Activated naive CD8-positive, alpha-beta T cell treated with anti-CD3 and anti-CD28 coated beads, Interleukin-2, amount 10 ng/mL, durations not matched to agents 7 days and 5 days (primary cell): ENCODE measurements at regions not wholly inside any gene's neighbourhood (a gene's known extent, or its start where the extent isn't known, plus 50 kb on each side); places are given as distances from the start of the nearest gene placed in this dataset.

Experiments
- ATAC-seq: fragments of 150-1000 bp; cut with Tn5 transposase; one replicate; pipeline ENCODE4 v1.10.0; 2021; ENCODE audit warnings: low read depth, moderate library complexity
- POLR2A ChIA-PET: fragments of 350-600 bp; sonication (Branson Sonifier 250); formaldehyde crosslinking; loops from one replicate; lab custom pipeline; 2021; ENCODE audit warnings: antibody characterized with exemption; lab: Charles Lee
- DNase-seq: peaks from one replicate; pipeline ENCODE4 v3.0.0; 2021
- H3K27ac Mint-ChIP-seq: one replicate; pipeline ENCODE4 v1.8.0; 2022; ENCODE audit warnings: mild to moderate bottlenecking, mixed read lengths
- H3K27me3 Mint-ChIP-seq: one replicate; pipeline ENCODE4 v1.8.0; 2022; ENCODE audit warnings: mild to moderate bottlenecking, moderate library complexity, mixed read lengths
- H3K36me3 Mint-ChIP-seq: one replicate; pipeline ENCODE4 v1.8.0; 2021; ENCODE audit warnings: mild to moderate bottlenecking, mixed read lengths
- H3K4me1 Mint-ChIP-seq: one replicate; pipeline ENCODE4 v1.8.0; 2021; ENCODE audit warnings: mixed read lengths
- H3K4me3 Mint-ChIP-seq: one replicate; pipeline ENCODE4 v1.8.0; 2022; ENCODE audit warnings: mild to moderate bottlenecking, moderate library complexity, mixed read lengths
- H3K9me3 Mint-ChIP-seq: one replicate; pipeline ENCODE4 v1.8.0; 2021; ENCODE audit warnings: mixed read lengths

DNA sequence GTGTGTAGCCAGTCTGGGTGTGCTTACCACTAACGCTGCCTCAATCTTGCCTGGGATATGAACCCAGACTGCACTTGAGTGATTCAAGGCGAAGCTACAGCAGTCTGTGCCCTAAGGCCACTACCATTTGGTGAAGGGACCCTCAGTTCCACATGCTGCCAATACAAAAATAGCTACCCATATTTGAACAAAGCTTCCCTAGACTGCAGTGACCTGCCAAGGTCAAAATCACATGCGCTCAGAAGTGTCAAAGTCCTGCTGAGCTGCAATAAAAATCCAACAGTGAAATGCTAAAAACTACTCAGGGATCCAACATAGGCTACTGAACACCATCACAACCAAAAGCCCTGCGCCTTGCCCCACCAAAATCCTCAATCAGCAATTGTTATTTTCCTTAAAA is 472.3 kb upstream of the VSTM2A start:
- ATAC-seq (no peak), DNase-seq (no peak)
- POLR2A ChIA-PET, result no interaction called here
- Mint-ChIP-seq H3K27ac (no peak overlapping the region), H3K36me3 (no peaks in the 10 kb centered on the region), H3K9me3 (peaks cover 7% of the 10 kb centered on the region), H3K4me3 (no peak overlapping the region), H3K27me3 (no peaks in the 10 kb centered on the region), H3K4me1 (no peaks in the 10 kb centered on the region)

DNA sequence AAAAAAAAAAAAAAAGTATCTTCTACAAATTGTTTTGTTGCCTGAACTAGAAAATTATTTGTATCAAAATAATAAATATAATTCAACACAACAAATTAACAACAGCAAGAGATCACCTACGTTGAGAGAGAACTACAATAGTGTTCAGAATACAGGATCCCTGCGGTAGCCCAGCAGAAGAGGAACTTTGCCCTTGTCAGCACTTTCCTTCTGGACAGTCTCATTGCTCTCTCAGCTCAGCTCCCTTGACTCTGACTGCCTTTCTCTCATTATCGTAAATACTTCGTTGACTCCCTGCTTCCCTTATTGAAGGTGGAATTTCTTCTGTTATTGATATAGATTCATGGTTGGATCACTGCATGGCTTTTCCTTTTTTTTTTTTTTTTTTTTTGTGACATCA is 469.5 kb upstream of the VSTM2A start:
- H3K27me3 Mint-ChIP-seq, result no peaks in the 10 kb centered on the region
- ATAC-seq (no peak), DNase-seq (no peak)
- no peaks in the 10 kb centered on the region for H3K4me1 Mint-ChIP-seq
- no peak overlapping the region for H3K27ac Mint-ChIP-seq
- H3K9me3 Mint-ChIP-seq, result peaks cover 4% of the 10 kb centered on the region
- H3K36me3 Mint-ChIP-seq, result no peaks in the 10 kb centered on the region
- POLR2A ChIA-PET, result no interaction called here
- no peak overlapping the region for H3K4me3 Mint-ChIP-seq

DNA sequence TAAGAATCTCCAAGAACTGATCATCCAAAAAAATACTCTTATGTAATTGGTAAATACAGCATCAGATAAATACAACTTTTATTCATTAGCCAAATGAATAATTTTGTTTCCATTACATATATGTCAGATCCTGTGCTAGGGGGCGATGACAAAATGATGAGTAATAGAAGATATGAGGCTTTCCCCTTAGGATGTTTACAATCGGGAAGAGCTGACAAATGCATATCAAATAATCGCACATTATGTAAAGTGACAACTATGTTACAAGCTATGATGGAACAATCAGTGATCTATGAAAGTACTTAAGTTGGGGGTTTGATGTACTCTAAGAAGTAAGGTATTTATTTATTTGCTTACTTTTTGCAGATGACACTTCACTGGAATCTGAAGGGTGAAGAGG is 465.6 kb upstream of the VSTM2A start:
- ATAC-seq (no peak), DNase-seq (no peak)
- Mint-ChIP-seq H3K27ac (no peak overlapping the region), H3K4me1 (no peaks in the 10 kb centered on the region), H3K9me3 (peaks cover 3% of the 10 kb centered on the region), H3K36me3 (no peaks in the 10 kb centered on the region), H3K27me3 (no peaks in the 10 kb centered on the region), H3K4me3 (no peak overlapping the region)
- POLR2A ChIA-PET, result no interaction called here

DNA sequence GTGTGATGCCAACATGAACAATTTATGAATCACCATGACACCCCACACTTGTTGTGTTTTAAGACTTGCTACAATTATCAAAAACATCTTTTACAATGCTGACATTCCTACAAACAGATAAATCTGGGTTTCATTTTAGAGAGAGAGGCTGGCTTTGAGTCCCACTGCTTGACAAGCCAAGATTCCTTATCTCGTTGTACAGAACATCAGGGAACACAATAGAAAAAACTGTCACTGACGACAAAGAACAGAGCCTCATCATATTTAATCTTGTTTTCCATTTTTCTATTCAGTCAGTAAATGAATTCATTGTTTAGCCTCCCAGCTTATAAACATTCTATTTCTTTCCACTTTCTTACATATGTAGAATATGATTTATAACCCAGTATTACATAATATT is 461.6 kb upstream of the VSTM2A start:
- peaks cover 2% of the 10 kb centered on the region for H3K9me3 Mint-ChIP-seq
- H3K27ac Mint-ChIP-seq, result no peak overlapping the region
- H3K4me1 Mint-ChIP-seq, result no peaks in the 10 kb centered on the region
- H3K4me3 Mint-ChIP-seq, result no peak overlapping the region
- DNase-seq, result no peak
- no peak for ATAC-seq
- no peaks in the 10 kb centered on the region for H3K36me3 Mint-ChIP-seq
- POLR2A ChIA-PET, result no interaction called here
- no peaks in the 10 kb centered on the region for H3K27me3 Mint-ChIP-seq

DNA sequence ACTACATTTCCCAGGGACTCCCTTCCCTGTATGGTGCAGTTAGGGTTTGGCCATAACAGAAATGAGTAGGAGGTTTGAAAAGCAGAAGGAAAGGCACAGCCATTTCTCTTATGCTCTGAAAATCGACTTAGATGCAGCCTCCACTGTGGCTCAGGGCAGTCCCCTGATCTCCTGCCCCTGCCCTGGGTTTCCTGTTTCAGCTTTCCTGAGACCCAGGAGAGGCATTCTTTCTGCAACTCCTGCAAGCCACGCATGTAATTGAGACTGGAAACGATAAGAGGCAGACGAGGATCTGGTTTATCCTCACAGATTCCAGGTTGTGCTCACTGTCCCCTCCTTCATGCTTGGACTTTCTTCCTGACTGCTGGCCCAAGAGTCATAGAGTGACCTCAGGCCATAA is 461.2 kb upstream of the VSTM2A start:
- Mint-ChIP-seq H3K9me3 (peaks cover 2% of the 10 kb centered on the region), H3K4me3 (no peak overlapping the region), H3K27ac (no peak overlapping the region), H3K36me3 (no peaks in the 10 kb centered on the region), H3K4me1 (no peaks in the 10 kb centered on the region), H3K27me3 (no peaks in the 10 kb centered on the region)
- DNase-seq (no peak), ATAC-seq (no peak)
- POLR2A ChIA-PET, result no interaction called here

DNA sequence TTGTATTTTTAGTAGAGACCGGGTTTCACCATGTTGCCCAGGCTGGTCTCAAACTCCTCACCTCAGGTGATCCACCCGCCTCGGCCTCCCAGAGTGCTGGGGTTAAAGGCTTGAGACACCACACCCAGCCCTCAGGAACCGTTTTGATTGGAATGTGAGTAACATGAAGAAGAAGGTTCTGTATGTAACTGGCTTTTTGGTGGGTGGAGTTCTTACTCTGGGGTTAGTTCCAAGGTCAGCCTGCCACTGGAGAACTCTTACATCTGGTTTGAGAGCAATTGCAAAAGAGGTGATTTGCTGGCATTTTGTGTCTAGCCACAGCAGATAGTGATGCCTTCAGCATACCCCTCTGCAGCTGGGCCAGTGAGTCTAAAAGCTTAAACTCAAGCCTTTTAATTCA is 457.8 kb upstream of the VSTM2A start:
- Mint-ChIP-seq H3K9me3 (peaks cover 2% of the 10 kb centered on the region), H3K27me3 (no peaks in the 10 kb centered on the region), H3K4me3 (no peak overlapping the region), H3K36me3 (no peaks in the 10 kb centered on the region), H3K27ac (no peak overlapping the region), H3K4me1 (no peaks in the 10 kb centered on the region)
- POLR2A ChIA-PET, result no interaction called here
- no peak for ATAC-seq
- DNase-seq, result no peak

- H3K4me1 Mint-ChIP-seq, result no peaks in the 10 kb centered on the region
- ATAC-seq (no peak), DNase-seq (no peak)
- POLR2A ChIA-PET, result no interaction called here
- no peaks in the 10 kb centered on the region for H3K27me3 Mint-ChIP-seq
- H3K4me3 Mint-ChIP-seq, result no peak overlapping the region
- no peaks in the 10 kb centered on the region for H3K9me3 Mint-ChIP-seq
- no peaks in the 10 kb centered on the region for H3K36me3 Mint-ChIP-seq
- no peak overlapping the region for H3K27ac Mint-ChIP-seq
Measured at GRCh38 chr7:54090652-54091213, 451.4 kb upstream of the VSTM2A start.

DNA sequence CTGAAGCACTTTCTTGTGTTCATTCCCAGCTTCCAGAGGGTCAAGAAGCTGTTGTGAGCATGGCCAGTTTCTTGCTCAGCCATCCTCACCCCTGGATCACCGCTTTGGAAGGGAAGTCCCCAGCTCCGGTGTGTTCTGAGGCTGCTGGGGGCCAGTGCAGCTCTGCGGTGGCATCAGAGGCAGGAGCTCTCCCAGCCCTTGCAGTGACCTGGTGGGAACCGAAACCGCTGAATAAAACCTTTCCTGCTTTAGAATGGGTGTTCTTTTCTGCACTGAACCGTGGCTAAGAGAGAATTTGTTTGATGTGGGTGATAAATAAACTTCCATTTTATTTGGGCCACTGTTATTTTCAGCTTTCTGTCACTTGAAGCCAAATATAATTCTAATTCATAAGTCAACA is 450.9 kb upstream of the VSTM2A start:
- no peaks in the 10 kb centered on the region for H3K9me3 Mint-ChIP-seq
- POLR2A ChIA-PET, result no interaction called here

GRCh38 chr7:54097886-54098285 is 444.3 kb upstream of the VSTM2A start:
- Mint-ChIP-seq H3K27ac (no peak overlapping the region), H3K27me3 (no peaks in the 10 kb centered on the region), H3K36me3 (no peaks in the 10 kb centered on the region), H3K9me3 (peaks cover 2% of the 10 kb centered on the region), H3K4me3 (no peak overlapping the region), H3K4me1 (no peaks in the 10 kb centered on the region)
- POLR2A ChIA-PET, result no interaction called here
- DNase-seq, result no peak
- no peak for ATAC-seq

More for the DNA sequence above, 450.9 kb upstream of the VSTM2A start:
- H3K4me3 Mint-ChIP-seq, result no peak overlapping the region
- no peaks in the 10 kb centered on the region for H3K27me3 Mint-ChIP-seq
- DNase-seq (no peak), ATAC-seq (no peak)
- no peak overlapping the region for H3K27ac Mint-ChIP-seq
- no peaks in the 10 kb centered on the region for H3K4me1 Mint-ChIP-seq
- H3K36me3 Mint-ChIP-seq, result no peaks in the 10 kb centered on the region

DNA sequence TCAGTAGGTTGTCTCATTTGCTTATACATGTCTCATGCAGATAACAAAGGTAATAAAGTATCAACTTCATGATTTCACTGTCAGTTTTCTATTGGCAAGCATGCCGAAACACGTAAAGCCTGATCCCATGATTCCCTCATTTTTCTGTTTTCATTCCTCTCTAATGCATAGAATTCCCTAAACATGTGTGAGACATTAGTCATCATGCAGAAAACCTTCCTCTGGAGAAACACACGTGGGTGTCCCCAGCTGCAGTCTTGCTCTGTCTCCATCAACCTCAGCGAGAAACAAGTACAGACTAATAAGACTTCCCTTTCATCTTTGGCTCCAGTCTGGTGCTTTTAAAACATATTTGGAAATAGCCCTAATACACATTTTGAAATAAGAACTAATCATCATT is 432.7 kb upstream of the VSTM2A start:
- H3K36me3 Mint-ChIP-seq, result no peaks in the 10 kb centered on the region
- H3K4me3 Mint-ChIP-seq, result no peak overlapping the region
- ATAC-seq (no peak), DNase-seq (no peak)
- H3K9me3 Mint-ChIP-seq, result peaks cover 1% of the 10 kb centered on the region
- POLR2A ChIA-PET, result no interaction called here
- no peak overlapping the region for H3K27ac Mint-ChIP-seq
- H3K4me1 Mint-ChIP-seq, result no peaks in the 10 kb centered on the region
- H3K27me3 Mint-ChIP-seq, result no peaks in the 10 kb centered on the region

DNA sequence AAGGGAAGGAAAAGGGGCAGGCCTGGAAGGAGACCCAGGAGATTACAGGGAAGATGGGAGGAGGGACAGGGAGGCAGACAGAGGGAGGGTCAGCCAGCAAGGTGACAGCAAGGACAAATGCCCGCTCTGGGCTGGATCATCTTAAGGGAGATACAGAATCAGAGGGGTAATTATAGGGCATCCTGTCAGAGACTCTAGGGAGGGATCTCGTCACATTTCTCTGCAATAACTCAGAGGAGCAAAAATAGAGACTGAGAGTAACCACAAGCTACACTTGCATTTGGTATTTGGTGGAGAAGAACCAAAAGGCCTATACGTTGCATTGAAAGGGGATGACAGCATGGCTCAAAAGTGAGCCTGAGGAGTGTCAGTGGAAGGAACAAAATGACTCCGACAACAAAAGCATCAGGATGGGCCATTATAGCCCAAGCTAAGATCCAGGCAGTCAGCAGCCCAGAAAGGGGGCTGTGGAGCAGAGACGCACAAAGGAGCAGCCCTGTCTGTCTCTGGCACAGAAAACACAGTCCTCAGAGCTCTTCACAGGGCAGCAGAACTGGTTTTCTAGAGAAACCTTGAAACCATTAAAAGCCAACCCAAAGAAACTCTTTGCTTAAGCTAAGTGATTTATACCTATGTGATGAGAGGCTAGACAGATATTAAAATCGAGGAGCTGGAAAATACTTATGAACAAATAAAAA is 430.2 kb upstream of the VSTM2A start:
- no peak for ATAC-seq
- peaks cover 1% of the 10 kb centered on the region for H3K9me3 Mint-ChIP-seq
- no peak for DNase-seq
- no peaks in the 10 kb centered on the region for H3K36me3 Mint-ChIP-seq
- POLR2A ChIA-PET, result no interaction called here
- no peak overlapping the region for H3K27ac Mint-ChIP-seq
- no peaks in the 10 kb centered on the region for H3K27me3 Mint-ChIP-seq
- H3K4me1 Mint-ChIP-seq, result no peaks in the 10 kb centered on the region
- no peak overlapping the region for H3K4me3 Mint-ChIP-seq

- POLR2A ChIA-PET, result no interaction called here
- H3K4me1 Mint-ChIP-seq, result no peaks in the 10 kb centered on the region
- peaks cover 5% of the 10 kb centered on the region for H3K9me3 Mint-ChIP-seq
- H3K4me3 Mint-ChIP-seq, result no peak overlapping the region
- H3K27me3 Mint-ChIP-seq, result no peaks in the 10 kb centered on the region
- no peak for ATAC-seq
- H3K27ac Mint-ChIP-seq, result no peak overlapping the region
- no peaks in the 10 kb centered on the region for H3K36me3 Mint-ChIP-seq
- DNase-seq, result no peak
Measured at GRCh38 chr7:54112567-54112966, 429.6 kb upstream of the VSTM2A start.

GRCh38 chr7:54115028-54115763 is 427.0 kb upstream of the VSTM2A start:
- no peak overlapping the region for H3K27ac Mint-ChIP-seq

DNA sequence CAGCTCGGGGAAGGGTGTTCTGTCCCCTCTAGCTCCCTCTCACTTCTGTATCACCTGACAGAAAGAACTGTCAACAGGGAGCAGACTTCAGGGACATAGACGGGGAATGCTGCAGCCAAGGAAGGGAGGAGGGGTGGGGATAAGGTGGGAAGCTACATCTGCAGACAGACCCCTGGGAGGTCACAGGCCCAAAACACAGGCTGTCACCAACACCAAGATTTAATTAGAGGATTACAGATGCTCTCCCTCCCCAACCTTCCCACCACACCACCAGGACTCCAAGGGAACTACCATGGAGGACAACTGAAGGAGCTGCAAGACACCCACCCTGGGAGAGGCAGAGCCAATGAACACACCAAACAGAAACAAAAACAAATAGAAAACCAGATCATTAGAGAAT is 425.2 kb upstream of the VSTM2A start:
- H3K4me3 Mint-ChIP-seq, result no peak overlapping the region
- H3K36me3 Mint-ChIP-seq, result no peaks in the 10 kb centered on the region
- no peaks in the 10 kb centered on the region for H3K4me1 Mint-ChIP-seq
- H3K9me3 Mint-ChIP-seq, result peaks cover 4% of the 10 kb centered on the region
- ATAC-seq (no peak), DNase-seq (no peak)
- H3K27me3 Mint-ChIP-seq, result no peaks in the 10 kb centered on the region
- no peak overlapping the region for H3K27ac Mint-ChIP-seq
- POLR2A ChIA-PET, result no interaction called here

More at GRCh38 chr7:54115028-54115763, 427.0 kb upstream of the VSTM2A start:
- POLR2A ChIA-PET, result no interaction called here
- Mint-ChIP-seq H3K27me3 (no peaks in the 10 kb centered on the region), H3K4me3 (no peak overlapping the region), H3K4me1 (no peaks in the 10 kb centered on the region), H3K9me3 (peaks cover 4% of the 10 kb centered on the region), H3K36me3 (no peaks in the 10 kb centered on the region)
- ATAC-seq, result no peak
- no peak for DNase-seq
